ENCODE measurements at regions not wholly inside any gene's neighbourhood (a gene's known extent, or its start where the extent isn't known, plus 50 kb on each side); places are given as distances from the start of the nearest gene placed in this dataset.
"Not testable (repeated sequence)": the region's sequence is repeated elsewhere in the genome, so short reads cannot be mapped to it uniquely, and the experiment has no call there.

DNA sequence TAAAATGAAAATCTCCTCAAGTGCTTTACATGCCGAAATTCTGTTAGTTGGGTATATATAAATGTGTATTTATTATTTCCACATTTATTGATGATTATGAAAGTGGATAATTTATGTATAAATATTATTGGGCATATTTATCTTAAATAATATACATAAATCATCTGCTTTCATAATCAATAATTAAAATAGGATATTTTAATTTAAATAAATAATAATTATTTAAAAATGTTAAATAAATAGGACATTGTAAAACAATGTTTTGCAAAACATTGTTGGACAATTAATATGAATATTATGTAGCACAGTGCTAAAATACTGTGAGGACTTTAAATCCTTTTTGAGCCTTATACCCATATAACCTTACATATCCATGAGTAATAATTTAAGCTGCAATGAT lies 786.5 kb upstream of the CITED2 start:
- Histone ChIP-seq H3K27me3 (ENCODE audit: control insufficient read depth, insufficient read depth, low read length) (no peaks in the 10 kb centered on the region), H3K36me3 (ENCODE audit: control insufficient read depth, insufficient read depth, low read length) (no peaks in the 10 kb centered on the region), H3K9me3 (ENCODE audit: control insufficient read depth, low read depth, low read length) (no peaks in the 10 kb centered on the region), H3K4me1 (ENCODE audit: control insufficient read depth, insufficient read depth, low read length) (no peaks in the 10 kb centered on the region), H3K27ac (ENCODE audit: low read length) (no peak overlapping the region), H3K4me3 (ENCODE audit: low read length) (no peak overlapping the region)
- DNase-seq: no peak
- WGBS (ENCODE audit: insufficient coverage, low lambda C conversion rate): 100% methylated on average over 1 of the region's 1 CpG

DNA sequence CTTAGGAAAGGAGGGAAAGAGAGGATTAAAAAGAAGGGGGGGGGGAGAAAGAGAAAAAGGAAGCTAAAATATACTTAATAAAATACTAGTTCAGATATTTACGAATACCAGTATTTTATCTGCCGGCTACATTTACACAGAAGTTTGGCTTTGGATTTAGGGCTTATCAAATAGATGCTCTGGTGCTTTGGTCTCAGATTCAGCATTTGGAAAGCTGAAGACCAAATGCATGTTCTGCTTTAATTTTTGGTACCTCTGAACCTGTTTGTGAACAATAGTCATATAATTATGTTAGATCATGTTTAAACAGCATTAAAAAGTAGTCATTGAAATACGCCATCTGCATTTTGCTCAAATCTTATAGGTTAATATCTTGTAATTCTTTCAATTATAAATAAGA lies 786.0 kb upstream of the CITED2 start:
- Histone ChIP-seq H3K36me3 (ENCODE audit: control insufficient read depth, insufficient read depth, low read length) (no peaks in the 10 kb centered on the region), H3K4me1 (ENCODE audit: control insufficient read depth, insufficient read depth, low read length) (no peaks in the 10 kb centered on the region), H3K27ac (ENCODE audit: low read length) (no peak overlapping the region), H3K27me3 (ENCODE audit: control insufficient read depth, insufficient read depth, low read length) (no peaks in the 10 kb centered on the region), H3K4me3 (ENCODE audit: low read length) (no peak overlapping the region), H3K9me3 (ENCODE audit: control insufficient read depth, low read depth, low read length) (no peaks in the 10 kb centered on the region)
- 100% methylated on average over 3 of the region's 3 CpGs for WGBS (ENCODE audit: insufficient coverage, low lambda C conversion rate)
- DNase-seq: no peak

DNA sequence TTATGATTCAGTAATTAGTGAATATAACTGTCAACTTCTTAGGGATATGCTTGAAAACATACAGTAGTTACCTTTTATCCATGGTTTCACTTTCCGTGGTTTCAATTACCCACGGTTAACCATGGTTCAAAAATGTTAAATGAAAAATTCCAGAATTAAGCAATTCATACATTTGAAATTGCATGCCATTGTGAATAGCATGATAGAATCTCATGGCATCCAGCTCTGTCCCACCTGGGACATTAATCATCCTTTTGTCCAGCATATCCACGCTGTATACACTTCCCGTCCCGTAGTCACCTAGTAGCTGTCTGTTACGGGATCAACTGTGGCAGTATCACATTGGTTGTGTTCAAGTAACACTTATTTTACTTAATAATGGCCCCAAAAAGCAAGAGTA lies 781.7 kb upstream of the CITED2 start:
- Histone ChIP-seq H3K4me3 (ENCODE audit: low read length) (no peak overlapping the region), H3K9me3 (ENCODE audit: control insufficient read depth, low read depth, low read length) (peaks cover 13% of the 10 kb centered on the region), H3K27ac (ENCODE audit: low read length) (no peak overlapping the region), H3K36me3 (ENCODE audit: control insufficient read depth, insufficient read depth, low read length) (no peaks in the 10 kb centered on the region), H3K4me1 (ENCODE audit: control insufficient read depth, insufficient read depth, low read length) (no peaks in the 10 kb centered on the region), H3K27me3 (ENCODE audit: control insufficient read depth, insufficient read depth, low read length) (no peaks in the 10 kb centered on the region)
- no peak for DNase-seq
- WGBS (ENCODE audit: insufficient coverage, low lambda C conversion rate): 80% methylated on average over 1 of the region's 6 CpGs

DNA sequence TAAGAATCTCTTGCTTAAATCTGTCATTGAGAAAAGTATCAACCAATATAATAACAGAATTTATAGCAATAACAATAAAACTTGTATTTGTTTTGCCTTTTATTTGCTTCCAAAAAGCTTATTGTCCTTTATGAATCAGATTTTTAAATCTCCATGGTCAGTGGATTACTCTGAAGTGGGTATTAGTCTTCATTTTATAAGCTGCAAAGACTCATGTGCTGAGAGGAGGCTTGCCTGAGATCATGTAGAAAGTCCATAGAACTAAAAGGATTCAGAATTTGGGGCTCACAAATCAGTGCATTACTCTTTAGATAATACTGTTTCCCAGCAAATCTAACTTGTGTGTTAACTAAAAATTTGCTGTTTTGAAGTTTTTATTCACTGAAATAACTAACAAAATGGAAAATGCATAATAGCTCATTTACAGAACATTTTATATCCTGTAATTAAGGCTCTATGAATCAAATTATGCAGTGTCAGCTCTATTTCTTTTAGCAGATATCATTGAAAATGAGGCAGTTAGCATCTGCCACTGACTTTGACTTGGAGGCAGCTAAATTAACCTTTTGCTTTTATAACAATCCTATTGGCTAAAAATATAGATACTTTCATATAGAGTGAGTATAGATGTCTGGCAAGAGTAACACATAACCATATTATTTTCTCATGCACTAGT lies 781.1 kb upstream of the CITED2 start:
- Histone ChIP-seq H3K9me3 (ENCODE audit: control insufficient read depth, low read depth, low read length) (peaks cover 13% of the 10 kb centered on the region), H3K27me3 (ENCODE audit: control insufficient read depth, insufficient read depth, low read length) (no peaks in the 10 kb centered on the region), H3K27ac (ENCODE audit: low read length) (no peak overlapping the region), H3K4me3 (ENCODE audit: low read length) (no peak overlapping the region), H3K4me1 (ENCODE audit: control insufficient read depth, insufficient read depth, low read length) (no peaks in the 10 kb centered on the region), H3K36me3 (ENCODE audit: control insufficient read depth, insufficient read depth, low read length) (no peaks in the 10 kb centered on the region)
- DNase-seq: no peak

DNA sequence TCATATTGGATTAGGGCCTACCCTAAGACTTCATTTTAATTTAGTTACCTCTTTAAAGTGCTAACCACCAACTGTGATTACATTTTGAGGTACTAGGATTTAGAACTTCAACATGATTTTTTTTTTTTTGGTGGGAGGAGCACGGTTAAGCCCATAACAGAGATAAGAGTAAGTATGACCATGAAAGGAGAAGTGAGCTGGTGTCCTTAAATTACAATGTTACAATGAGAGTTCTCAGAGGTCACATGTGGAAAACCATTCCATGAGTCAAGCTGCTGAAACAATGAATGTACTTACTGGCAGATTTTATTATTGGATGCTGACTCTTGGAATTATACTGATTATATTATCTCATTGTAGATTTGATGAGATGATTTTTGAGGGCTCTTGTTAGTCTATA lies 779.3 kb upstream of the CITED2 start:
- WGBS (ENCODE audit: insufficient coverage, low lambda C conversion rate): no CpG with 5 or more reads among the region's 1 CpG
- H3K4me3 ChIP-seq (ENCODE audit: low read length): no peak overlapping the region
- no peaks in the 10 kb centered on the region for H3K27me3 ChIP-seq (ENCODE audit: control insufficient read depth, insufficient read depth, low read length)
- no peak for DNase-seq
- no peak overlapping the region for H3K27ac ChIP-seq (ENCODE audit: low read length)
- no peaks in the 10 kb centered on the region for H3K4me1 ChIP-seq (ENCODE audit: control insufficient read depth, insufficient read depth, low read length)
- no peaks in the 10 kb centered on the region for H3K36me3 ChIP-seq (ENCODE audit: control insufficient read depth, insufficient read depth, low read length)
- peaks cover 13% of the 10 kb centered on the region for H3K9me3 ChIP-seq (ENCODE audit: control insufficient read depth, low read depth, low read length)

DNA sequence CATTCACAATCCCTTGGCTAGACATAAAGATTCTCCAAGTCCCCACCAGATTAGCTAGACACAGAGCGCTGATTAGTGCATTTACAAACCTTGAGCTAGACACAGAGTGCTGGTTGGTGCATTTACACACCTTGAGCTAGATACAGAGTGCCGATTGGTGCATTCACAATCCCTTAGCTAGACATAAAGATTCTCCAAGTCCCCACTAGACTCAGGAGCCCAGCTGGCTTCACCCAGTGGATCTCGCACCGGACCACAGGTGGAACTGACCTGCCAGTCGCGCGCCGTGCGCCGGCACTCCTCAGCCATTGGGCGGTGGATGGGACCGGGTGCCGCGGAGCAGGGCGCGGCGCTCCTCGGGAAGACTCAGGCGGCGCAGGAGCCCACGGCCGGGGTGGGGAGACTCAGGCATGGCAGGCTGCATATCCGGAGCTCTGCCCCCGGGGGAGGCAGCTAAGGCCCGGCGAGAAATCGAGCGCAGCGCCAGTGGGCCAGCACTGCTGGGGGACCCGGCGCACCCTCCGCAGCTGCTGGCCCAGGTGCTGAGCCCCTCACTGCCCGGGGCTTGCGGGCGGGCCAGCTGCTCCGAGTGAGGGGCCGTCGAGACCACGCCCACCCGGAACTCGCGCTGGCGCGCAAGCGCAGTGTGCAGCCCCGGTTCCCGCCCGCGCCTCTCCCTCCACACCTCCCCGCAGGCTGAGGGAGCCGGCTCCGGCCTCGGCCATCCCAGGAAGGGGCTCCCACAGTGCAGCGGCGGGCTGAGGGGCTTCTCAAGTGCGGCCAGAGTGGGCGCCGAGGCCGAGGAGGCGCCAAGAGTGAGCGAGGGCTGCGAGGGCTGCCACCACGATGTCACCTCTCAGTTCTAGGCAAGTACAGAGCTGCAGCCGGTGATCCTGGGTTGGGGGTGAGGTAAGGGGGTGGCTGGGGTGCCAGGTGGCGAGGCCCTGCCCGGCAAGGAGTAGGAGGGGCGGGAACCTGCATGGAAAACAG lies 773.7 kb upstream of the CITED2 start:
- DNase-seq; H3K4me1 ChIP-seq (ENCODE audit: control insufficient read depth, insufficient read depth, low read length); H3K36me3 ChIP-seq (ENCODE audit: control insufficient read depth, insufficient read depth, low read length); H3K27ac ChIP-seq (ENCODE audit: low read length); H3K4me3 ChIP-seq (ENCODE audit: low read length); H3K27me3 ChIP-seq (ENCODE audit: control insufficient read depth, insufficient read depth, low read length): not testable (repeated sequence)
- no CpG with 5 or more reads among the region's 67 CpGs for WGBS (ENCODE audit: insufficient coverage, low lambda C conversion rate)
- H3K9me3 ChIP-seq (ENCODE audit: control insufficient read depth, low read depth, low read length): peaks cover 16% of the 10 kb centered on the region

DNA sequence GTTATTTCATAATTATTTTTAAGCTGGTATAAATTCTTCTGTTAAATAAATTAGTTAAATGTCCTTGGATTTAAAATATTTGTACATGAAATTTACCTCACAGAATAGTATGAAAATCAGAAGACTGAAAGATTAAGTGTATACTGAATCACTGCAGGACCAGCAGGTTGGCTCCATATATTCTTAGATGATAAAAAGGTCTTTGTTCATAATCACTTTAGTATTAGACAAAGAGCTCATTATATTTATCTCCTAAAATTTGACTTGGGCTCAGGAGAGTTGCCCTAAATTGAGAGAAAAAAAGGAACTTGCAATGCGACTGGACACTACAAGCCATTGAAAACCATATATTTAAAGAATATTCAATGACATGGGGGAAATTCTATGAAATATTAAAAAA lies 766.4 kb upstream of the CITED2 start:
- Histone ChIP-seq H3K36me3 (ENCODE audit: control insufficient read depth, insufficient read depth, low read length) (no peaks in the 10 kb centered on the region), H3K9me3 (ENCODE audit: control insufficient read depth, low read depth, low read length) (no peaks in the 10 kb centered on the region), H3K27ac (ENCODE audit: low read length) (no peak overlapping the region), H3K27me3 (ENCODE audit: control insufficient read depth, insufficient read depth, low read length) (no peaks in the 10 kb centered on the region), H3K4me1 (ENCODE audit: control insufficient read depth, insufficient read depth, low read length) (no peaks in the 10 kb centered on the region), H3K4me3 (ENCODE audit: low read length) (no peak overlapping the region)
- no peak for DNase-seq
- WGBS (ENCODE audit: insufficient coverage, low lambda C conversion rate): 100% methylated on average over 1 of the region's 1 CpG

DNA sequence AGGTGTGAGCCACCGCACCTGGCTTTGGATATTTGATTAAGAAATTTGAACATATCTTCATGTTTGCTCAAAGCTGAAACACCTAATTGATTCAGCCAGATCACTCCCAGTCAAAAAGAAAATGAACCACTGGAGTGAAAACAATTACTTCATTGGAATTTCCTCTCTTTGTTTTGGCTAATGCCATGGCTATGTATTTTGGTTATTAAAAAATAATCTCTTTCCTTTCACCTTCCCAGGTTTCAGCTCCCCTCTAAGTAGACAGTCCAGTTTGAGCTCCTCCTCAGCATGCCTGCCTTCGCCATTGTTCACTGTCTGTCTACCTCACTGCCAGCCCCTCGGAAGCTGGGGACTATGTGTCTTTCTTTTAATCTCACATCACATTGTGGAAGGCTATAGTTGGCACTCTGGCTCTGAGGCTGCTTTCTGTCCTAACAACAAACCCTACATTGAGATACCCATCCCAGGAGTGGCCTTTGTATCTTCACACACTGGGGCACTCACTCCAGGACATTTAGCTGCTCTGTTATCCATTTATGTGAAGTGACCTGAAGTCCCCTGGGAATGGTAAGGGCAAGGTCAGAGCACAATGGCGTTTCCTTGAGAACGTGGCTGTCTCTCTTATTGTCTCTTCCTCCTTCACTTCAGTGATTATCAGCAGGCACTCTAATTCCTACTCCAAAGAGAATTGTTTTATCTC lies 764.0 kb upstream of the CITED2 start:
- no peak for DNase-seq
- Histone ChIP-seq H3K27ac (ENCODE audit: low read length) (no peak overlapping the region), H3K4me3 (ENCODE audit: low read length) (no peak overlapping the region), H3K9me3 (ENCODE audit: control insufficient read depth, low read depth, low read length) (peaks cover 4% of the 10 kb centered on the region), H3K4me1 (ENCODE audit: control insufficient read depth, insufficient read depth, low read length) (no peaks in the 10 kb centered on the region), H3K27me3 (ENCODE audit: control insufficient read depth, insufficient read depth, low read length) (no peaks in the 10 kb centered on the region), H3K36me3 (ENCODE audit: control insufficient read depth, insufficient read depth, low read length) (no peaks in the 10 kb centered on the region)
- WGBS (ENCODE audit: insufficient coverage, low lambda C conversion rate): no CpG with 5 or more reads among the region's 5 CpGs

DNA sequence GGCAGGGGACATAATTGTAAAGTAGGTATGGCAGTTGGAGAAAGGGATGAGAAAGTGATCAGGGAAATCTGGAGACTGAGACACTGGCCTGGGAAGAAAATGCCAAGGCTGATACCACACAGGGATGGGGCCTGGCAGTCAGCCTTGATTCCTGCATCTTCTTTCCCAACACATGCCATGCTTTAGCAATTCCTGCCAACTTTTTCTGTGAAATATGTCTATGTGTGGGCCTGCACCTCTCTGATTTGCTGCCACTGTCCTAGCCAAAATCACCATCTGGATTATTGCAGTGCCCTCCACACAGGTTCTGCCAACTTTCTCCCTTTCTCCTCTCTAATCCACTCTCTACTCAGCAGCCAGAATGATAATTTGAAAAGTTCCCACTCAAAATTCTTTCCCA lies 759.8 kb upstream of the CITED2 start:
- Histone ChIP-seq H3K27me3 (ENCODE audit: control insufficient read depth, insufficient read depth, low read length) (no peaks in the 10 kb centered on the region), H3K9me3 (ENCODE audit: control insufficient read depth, low read depth, low read length) (peaks cover 24% of the 10 kb centered on the region), H3K27ac (ENCODE audit: low read length) (no peak overlapping the region), H3K4me3 (ENCODE audit: low read length) (no peak overlapping the region), H3K4me1 (ENCODE audit: control insufficient read depth, insufficient read depth, low read length) (no peaks in the 10 kb centered on the region), H3K36me3 (ENCODE audit: control insufficient read depth, insufficient read depth, low read length) (no peaks in the 10 kb centered on the region)
- no peak for DNase-seq

DNA sequence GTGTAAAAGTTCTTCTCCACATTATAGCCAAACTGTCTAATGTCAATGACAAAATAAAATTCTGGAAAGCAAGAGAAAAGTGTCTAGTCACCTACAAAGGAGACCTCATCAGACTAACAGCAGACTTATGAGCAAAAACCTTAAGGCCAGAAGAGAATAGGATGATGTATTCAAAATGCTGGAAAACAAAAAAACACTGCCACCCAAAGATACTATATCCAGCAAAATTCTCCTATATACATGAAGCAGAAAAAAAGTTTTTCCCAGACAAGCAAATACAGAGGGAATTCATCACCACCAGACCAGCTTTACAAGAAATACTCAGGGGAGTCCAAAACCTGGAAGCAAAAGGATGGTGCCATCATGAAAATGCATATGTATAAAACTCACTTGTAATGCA lies 755.6 kb upstream of the CITED2 start:
- no peak overlapping the region for H3K4me3 ChIP-seq (ENCODE audit: low read length)
- no peak for DNase-seq
- no peak overlapping the region for H3K27ac ChIP-seq (ENCODE audit: low read length)
- no peaks in the 10 kb centered on the region for H3K4me1 ChIP-seq (ENCODE audit: control insufficient read depth, insufficient read depth, low read length)
- no peaks in the 10 kb centered on the region for H3K36me3 ChIP-seq (ENCODE audit: control insufficient read depth, insufficient read depth, low read length)
- H3K27me3 ChIP-seq (ENCODE audit: control insufficient read depth, insufficient read depth, low read length): no peaks in the 10 kb centered on the region
- H3K9me3 ChIP-seq (ENCODE audit: control insufficient read depth, low read depth, low read length): peaks cover 25% of the 10 kb centered on the region

Measured in large intestine (tissue), 3 donors.